ENCODE measurements at regions not wholly inside any gene's neighbourhood (a gene's known extent, or its start where the extent isn't known, plus 50 kb on each side); places are given as distances from the start of the nearest gene placed in this dataset.

- TF ChIP-seq POLR2A (IDR thresholded peaks at IDR 0.05; ENCODE audit: extremely low read depth, insufficient read length), result no peak
- TF ChIP-seq, protein P1, sequence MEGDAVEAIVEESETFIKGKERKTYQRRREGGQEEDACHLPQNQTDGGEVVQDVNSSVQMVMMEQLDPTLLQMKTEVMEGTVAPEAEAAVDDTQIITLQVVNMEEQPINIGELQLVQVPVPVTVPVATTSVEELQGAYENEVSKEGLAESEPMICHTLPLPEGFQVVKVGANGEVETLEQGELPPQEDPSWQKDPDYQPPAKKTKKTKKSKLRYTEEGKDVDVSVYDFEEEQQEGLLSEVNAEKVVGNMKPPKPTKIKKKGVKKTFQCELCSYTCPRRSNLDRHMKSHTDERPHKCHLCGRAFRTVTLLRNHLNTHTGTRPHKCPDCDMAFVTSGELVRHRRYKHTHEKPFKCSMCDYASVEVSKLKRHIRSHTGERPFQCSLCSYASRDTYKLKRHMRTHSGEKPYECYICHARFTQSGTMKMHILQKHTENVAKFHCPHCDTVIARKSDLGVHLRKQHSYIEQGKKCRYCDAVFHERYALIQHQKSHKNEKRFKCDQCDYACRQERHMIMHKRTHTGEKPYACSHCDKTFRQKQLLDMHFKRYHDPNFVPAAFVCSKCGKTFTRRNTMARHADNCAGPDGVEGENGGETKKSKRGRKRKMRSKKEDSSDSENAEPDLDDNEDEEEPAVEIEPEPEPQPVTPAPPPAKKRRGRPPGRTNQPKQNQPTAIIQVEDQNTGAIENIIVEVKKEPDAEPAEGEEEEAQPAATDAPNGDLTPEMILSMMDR (IDR thresholded peaks at IDR 0.05; ENCODE audit: low read depth, low read length), result no peak
- TF ChIP-seq, protein P2, sequence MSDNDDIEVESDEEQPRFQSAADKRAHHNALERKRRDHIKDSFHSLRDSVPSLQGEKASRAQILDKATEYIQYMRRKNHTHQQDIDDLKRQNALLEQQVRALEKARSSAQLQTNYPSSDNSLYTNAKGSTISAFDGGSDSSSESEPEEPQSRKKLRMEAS (IDR thresholded peaks at IDR 0.05; ENCODE audit: low read depth, low read length), result no peak
- no peak for TF ChIP-seq MYC (IDR thresholded peaks at IDR 0.05; ENCODE audit: low read depth, low read length)
These were observed 207.5 kb upstream of the JUN start for GRCh38 chr1:58991305-58991704.

Data from NB4 (cell line).